ENCODE measurements at regions not wholly inside any gene's neighbourhood (a gene's known extent, or its start where the extent isn't known, plus 50 kb on each side); places are given as distances from the start of the nearest gene placed in this dataset.

- TF ChIP-seq CTCF (IDR thresholded peaks at IDR 0.05) = no peak
- no peak for TF ChIP-seq POLR2A (IDR thresholded peaks at IDR 0.05)
These were observed 1024.4 kb upstream of the LRRTM1 start for GRCh38 chr2:81328968-81329367.

All from heart left ventricle (tissue), 13 donors.